Sigmoid colon (tissue), 6 donors: ENCODE measurements at regions not wholly inside any gene's neighbourhood (a gene's known extent, or its start where the extent isn't known, plus 50 kb on each side); places are given as distances from the start of the nearest gene placed in this dataset.

Source experiments
- DNase-seq: peaks from one replicate; pipeline ENCODE4 v3.0.0-alpha.2; 2019
- H3K27ac ChIP-seq, 4 donors: fragments of 200-600 bp; sonication (generic); one replicate each; pipeline ENCODE4 v1.5.1; 2016 to 2019; ENCODE audit warnings: mild to moderate bottlenecking in 1 of 4
- H3K27me3 ChIP-seq, 3 donors: fragments of 200-600 bp; sonication (generic); one replicate each; pipeline ENCODE4 v1.5.1; 2019; ENCODE audit warnings: mild to moderate bottlenecking in 1 of 3
- H3K36me3 ChIP-seq, 4 donors: fragments of 200-600 bp; sonication (generic); one replicate each; pipeline ENCODE4 v1.5.1; 2016 to 2019
- H3K4me1 ChIP-seq, 4 donors: fragments of 200-600 bp; sonication (generic); one replicate each; pipeline ENCODE4 v1.5.1; 2017 to 2019
- H3K4me3 ChIP-seq, 4 donors: fragments of 200-600 bp; sonication (generic); one replicate each; pipeline ENCODE4 v1.5.1; 2017 to 2019; ENCODE audit warnings: mild to moderate bottlenecking in 2 of 4, moderate library complexity in 1 of 4
- H3K9me3 ChIP-seq, 4 donors: fragments of 200-600 bp in 3 of 4; sonication (generic) in 3 of 4; one replicate each; pipeline versions ENCODE4 v1.5.1 to v1.6.1; 2013 to 2019
- CTCF ChIP-seq, 4 experiments: fragments of 450-650 bp in 3 of 4; fragments of 200-600 bp in 1 of 4; IDR thresholded peaks; one replicate each; pipeline ENCODE4 v1.5.1; 2016 to 2019; ENCODE audit warnings: antibody characterized with exemption in 4 of 4, mild to moderate bottlenecking in 3 of 4, moderate library complexity in 2 of 4
- EP300 ChIP-seq, 4 donors: sonication (generic); formaldehyde crosslinking; IDR thresholded peaks; one replicate each; pipeline ENCODE4 v1.6.1; 2017; ENCODE audit warnings: antibody characterized with exemption in 4 of 4
- POLR2A ChIP-seq, 2 donors: fragments of 450-650 bp; IDR thresholded peaks; one replicate each; pipeline ENCODE4 v1.6.1; 2016; ENCODE audit warnings: antibody characterized with exemption in 2 of 2, mild to moderate bottlenecking in 2 of 2, moderate library complexity in 2 of 2
- POLR2AphosphoS5 ChIP-seq, 4 donors: sonication (generic); formaldehyde crosslinking; IDR thresholded peaks; one replicate each; pipeline ENCODE4 v1.6.1; 2017; ENCODE audit warnings: antibody characterized with exemption in 4 of 4
- WGBS, 2 donors: extraction: QIAGEN DNeasy Blood & Tissue Kit; methylation state at CpG; one replicate each; pipeline ENCODE4 v1.1.7; 2013; 5-methylcytosine and 5-hydroxymethylcytosine counted together
- intact Hi-C: fragments of 100-400 bp; cut with DNase I; formaldehyde crosslinking; loops from one replicate; pipeline ENCODE4 v1.15.1; 2023
- donor health status: healthy with polysubstance abuse.
- donor health status: healthy.

- H3K4me1 ChIP-seq, result no peaks in the 10 kb centered on the region
- TF ChIP-seq POLR2A (IDR thresholded peaks at IDR 0.05), result no peak
- no peak for TF ChIP-seq CTCF (IDR thresholded peaks at IDR 0.05)
- no peak for TF ChIP-seq POLR2AphosphoS5 (IDR thresholded peaks at IDR 0.05)
- no peak for TF ChIP-seq EP300 (IDR thresholded peaks at IDR 0.05)
- no peaks in the 10 kb centered on the region for H3K36me3 ChIP-seq
- intact Hi-C loops, result no loop called here
- no peaks in the 10 kb centered on the region for H3K27me3 ChIP-seq
- no peak for DNase-seq
- H3K4me3 ChIP-seq, result no peak overlapping the region
- no peaks in the 10 kb centered on the region for H3K9me3 ChIP-seq
- H3K27ac ChIP-seq, result no peak overlapping the region
Measured at GRCh38 chr5:10173716-10174115, 76.0 kb downstream of the ATPSCKMT start.

- no peak for DNase-seq
- H3K9me3 ChIP-seq, result no peaks in the 10 kb centered on the region
- intact Hi-C loops, result no loop called here
- TF ChIP-seq POLR2AphosphoS5 (IDR thresholded peaks at IDR 0.05) (no peak), POLR2A (IDR thresholded peaks at IDR 0.05) (no peak), CTCF (IDR thresholded peaks at IDR 0.05) (no peak), EP300 (IDR thresholded peaks at IDR 0.05) (no peak)
- H3K4me3 ChIP-seq, result no peak overlapping the region
- H3K4me1 ChIP-seq, result no peaks in the 10 kb centered on the region
- no peaks in the 10 kb centered on the region for H3K36me3 ChIP-seq
- no peak overlapping the region for H3K27ac ChIP-seq
- H3K27me3 ChIP-seq, result no peaks in the 10 kb centered on the region
- 47 to 56% methylated on average over 1 of the region's 1 CpG for WGBS, 2 donors
Measured at GRCh38 chr5:10172247-10172646, 77.4 kb downstream of the ATPSCKMT start.

GRCh38 chr5:10169359-10169758, 80.3 kb downstream of the ATPSCKMT start:
- Histone ChIP-seq H3K9me3 (peaks cover 0 to 5% (median 3%) of the 10 kb centered on the region in 4 donors), H3K4me3 (no peak overlapping the region), H3K4me1 (no peaks in the 10 kb centered on the region), H3K27me3 (no peaks in the 10 kb centered on the region), H3K36me3 (no peaks in the 10 kb centered on the region), H3K27ac (no peak overlapping the region)
- DNase-seq, result no peak
- intact Hi-C loops, result no loop called here
- no peak for TF ChIP-seq CTCF (IDR thresholded peaks at IDR 0.05)
- TF ChIP-seq POLR2A (IDR thresholded peaks at IDR 0.05), result no peak
- 76 to 83% methylated on average over 6 of the region's 6 CpGs for WGBS, 2 donors

- H3K27me3 ChIP-seq, result no peaks in the 10 kb centered on the region
- H3K4me3 ChIP-seq, result no peak overlapping the region
- H3K36me3 ChIP-seq, result no peaks in the 10 kb centered on the region
- H3K27ac ChIP-seq, result no peak overlapping the region
- WGBS, 2 donors, result 79 to 84% methylated on average over 8 of the region's 8 CpGs
- H3K9me3 ChIP-seq, result peaks cover 0 to 5% (median 3%) of the 10 kb centered on the region in 4 donors
- no peaks in the 10 kb centered on the region for H3K4me1 ChIP-seq
- TF ChIP-seq POLR2A (IDR thresholded peaks at IDR 0.05) (no peak), CTCF (IDR thresholded peaks at IDR 0.05) (no peak)
- intact Hi-C loops, result no loop called here
- DNase-seq, result no peak
Measured at GRCh38 chr5:10168254-10168653, 81.4 kb downstream of the ATPSCKMT start.

GRCh38 chr5:10167806-10168205, 81.9 kb downstream of the ATPSCKMT start:
- H3K27me3 ChIP-seq, result no peaks in the 10 kb centered on the region

More at GRCh38 chr5:10167806-10168205, 81.9 kb downstream of the ATPSCKMT start:
- intact Hi-C loops, result no loop called here
- Histone ChIP-seq H3K4me3 (no peak overlapping the region), H3K27ac (no peak overlapping the region), H3K9me3 (peaks cover 0 to 5% (median 3%) of the 10 kb centered on the region in 4 donors), H3K4me1 (no peaks in the 10 kb centered on the region), H3K36me3 (no peaks in the 10 kb centered on the region)
- TF ChIP-seq POLR2A (IDR thresholded peaks at IDR 0.05), result no peak
- no peak for TF ChIP-seq POLR2AphosphoS5 (IDR thresholded peaks at IDR 0.05)
- WGBS, 2 donors, result 72 to 86% methylated on average over 1 of the region's 1 CpG
- no peak for DNase-seq
